HAP-1 (cell line): ENCODE measurements at regions not wholly inside any gene's neighbourhood (a gene's known extent, or its start where the extent isn't known, plus 50 kb on each side); places are given as distances from the start of the nearest gene placed in this dataset.

ENCODE experiments used
- DNase-seq, 2 experiments: peaks; one replicate each; pipeline ENCODE4 v3.0.0-alpha.2; 2016 to 2020; ENCODE audit warnings: low spot score in 2 of 2
- H3K27me3 ChIP-seq: fragments of 250-450 bp; sonication (Bioruptor Pico); 2 replicates; pipeline ENCODE4 v1.5.1; 2020; ENCODE audit warnings: low read depth, mild to moderate bottlenecking, moderate library complexity
- H3K36me3 ChIP-seq: fragments of 250-450 bp; sonication (Bioruptor Pico); replicated peaks from 2 replicates; pipeline ENCODE4 v1.5.1; 2020; ENCODE audit warnings: mild to moderate bottlenecking
- H3K4me1 ChIP-seq: fragments of 250-450 bp; sonication (Bioruptor Pico); 2 replicates; pipeline ENCODE4 v1.5.1; 2020; ENCODE audit warnings: mild to moderate bottlenecking
- H3K4me3 ChIP-seq: fragments of 250-450 bp; sonication (Bioruptor Pico); 2 replicates; pipeline ENCODE4 v1.5.1; 2020; ENCODE audit warnings: mild to moderate bottlenecking, moderate library complexity
- H3K9me3 ChIP-seq: fragments of 250-450 bp; sonication (Bioruptor Pico); 2 replicates; pipeline ENCODE4 v1.5.1; 2020; ENCODE audit warnings: mild to moderate bottlenecking, moderate library complexity
- in situ Hi-C: fragments of 300-500 bp; cut with MboI; formaldehyde crosslinking; loops from 3 replicates; pipeline ENCODE4 v1.14.3; 2020; ENCODE audit warnings: low sequenced_read_pairs, inconsistent platforms, mixed read lengths

DNA sequence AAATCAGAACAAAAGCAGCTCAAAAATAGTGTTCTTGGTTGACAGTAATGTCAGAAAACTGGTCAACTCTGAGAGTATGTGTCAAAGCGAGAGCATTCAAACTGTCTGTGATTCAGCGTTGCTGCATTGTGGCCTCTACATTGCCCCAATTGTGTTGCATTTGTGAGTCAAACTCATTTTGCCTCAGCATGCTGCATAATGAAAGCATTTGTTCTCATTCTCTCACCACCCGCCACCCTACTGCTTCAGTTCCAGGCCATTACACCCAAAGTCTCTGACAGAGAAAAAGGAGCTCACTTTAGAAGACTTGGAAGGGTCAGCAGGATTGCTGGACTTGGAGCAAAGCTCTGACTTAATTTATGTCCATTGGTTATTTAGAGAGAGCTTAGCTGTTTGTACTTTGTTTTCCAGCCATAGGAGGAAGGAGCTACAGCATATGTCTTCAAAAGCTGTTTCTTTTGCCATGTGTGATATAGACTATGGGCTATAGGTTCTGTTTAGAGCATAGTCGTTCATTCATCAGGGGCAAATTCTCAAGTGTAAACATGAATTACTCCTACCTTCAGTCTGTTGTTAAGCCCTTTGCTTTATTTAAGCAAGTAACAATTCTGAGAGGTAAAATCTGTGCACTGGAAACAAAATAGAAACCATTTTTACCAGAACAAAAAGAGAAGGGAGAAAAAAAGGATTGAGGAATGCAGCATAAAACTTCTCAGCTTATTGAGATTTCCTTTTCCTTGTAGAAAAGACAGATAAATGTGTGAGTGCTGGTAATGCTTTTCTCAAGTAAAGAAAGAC is 153.4 kb upstream of the ANK2 start:
- DNase-seq = peak; percentile 20 to 60
- H3K4me3 ChIP-seq = no peak overlapping the region
- no peaks in the 10 kb centered on the region for H3K9me3 ChIP-seq
- in situ Hi-C loops = no loop called here
- no peaks in the 10 kb centered on the region for H3K36me3 ChIP-seq
- H3K27me3 ChIP-seq = no peaks in the 10 kb centered on the region
- H3K4me1 ChIP-seq = peaks cover 35% of the 10 kb centered on the region

DNA sequence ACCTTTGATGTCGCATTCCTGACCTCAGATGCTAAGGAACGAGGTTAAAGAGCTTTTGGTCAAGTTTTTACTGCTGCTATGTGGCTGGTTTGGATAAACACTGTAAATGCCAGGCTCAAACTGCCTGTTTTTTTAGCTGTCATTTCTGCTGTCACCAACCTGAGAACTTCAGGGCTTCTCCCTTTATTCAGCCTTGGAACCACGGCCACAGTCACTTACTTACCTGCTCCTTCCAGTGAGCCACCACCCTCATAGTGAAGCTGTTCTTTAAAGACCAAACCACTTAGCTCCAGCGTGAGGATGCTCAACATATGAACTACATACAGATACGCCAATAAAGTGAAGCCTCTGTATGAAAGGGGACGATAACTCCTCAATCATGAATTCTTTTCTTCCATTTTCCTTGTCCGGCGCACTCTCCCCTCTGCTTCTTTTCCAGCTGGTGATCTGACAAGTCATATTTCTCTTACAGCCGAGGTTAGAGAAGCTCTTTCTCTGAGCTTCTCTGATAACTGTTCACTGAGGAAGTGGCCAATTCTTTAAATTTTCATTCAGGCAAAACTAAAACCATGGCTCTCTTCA is 152.8 kb upstream of the ANK2 start:
- Histone ChIP-seq H3K27me3 (no peaks in the 10 kb centered on the region), H3K4me3 (no peak overlapping the region), H3K4me1 (peaks cover 35% of the 10 kb centered on the region), H3K36me3 (no peaks in the 10 kb centered on the region), H3K9me3 (no peaks in the 10 kb centered on the region)
- DNase-seq = peak in 1 of 2 experiments; percentile 12
- in situ Hi-C loops = no loop called here

DNA sequence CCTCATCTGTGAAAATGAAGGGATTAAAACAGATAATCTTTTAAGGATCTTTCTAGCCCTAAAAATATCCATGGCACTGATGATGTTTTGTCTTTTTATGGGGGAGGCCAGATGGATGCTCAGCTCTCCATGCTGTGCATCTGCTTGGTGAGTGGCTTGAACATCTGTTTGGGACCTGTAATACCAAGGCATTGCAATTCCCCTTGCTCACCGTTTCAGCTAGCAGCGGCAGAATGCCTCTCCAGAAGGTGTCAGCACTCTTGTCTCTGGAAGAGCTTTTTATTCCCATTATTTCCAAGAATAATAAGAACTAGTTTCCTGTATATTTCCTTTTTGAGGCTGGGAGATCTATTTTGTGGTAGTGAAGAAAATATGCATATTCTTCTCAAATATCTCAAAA is 151.9 kb upstream of the ANK2 start:
- in situ Hi-C loops = no loop called here
- no peaks in the 10 kb centered on the region for H3K36me3 ChIP-seq
- H3K27me3 ChIP-seq = no peaks in the 10 kb centered on the region
- peaks cover 37% of the 10 kb centered on the region for H3K4me1 ChIP-seq
- DNase-seq = peak; percentile 34 to 55
- no peaks in the 10 kb centered on the region for H3K9me3 ChIP-seq
- no peak overlapping the region for H3K4me3 ChIP-seq

DNA sequence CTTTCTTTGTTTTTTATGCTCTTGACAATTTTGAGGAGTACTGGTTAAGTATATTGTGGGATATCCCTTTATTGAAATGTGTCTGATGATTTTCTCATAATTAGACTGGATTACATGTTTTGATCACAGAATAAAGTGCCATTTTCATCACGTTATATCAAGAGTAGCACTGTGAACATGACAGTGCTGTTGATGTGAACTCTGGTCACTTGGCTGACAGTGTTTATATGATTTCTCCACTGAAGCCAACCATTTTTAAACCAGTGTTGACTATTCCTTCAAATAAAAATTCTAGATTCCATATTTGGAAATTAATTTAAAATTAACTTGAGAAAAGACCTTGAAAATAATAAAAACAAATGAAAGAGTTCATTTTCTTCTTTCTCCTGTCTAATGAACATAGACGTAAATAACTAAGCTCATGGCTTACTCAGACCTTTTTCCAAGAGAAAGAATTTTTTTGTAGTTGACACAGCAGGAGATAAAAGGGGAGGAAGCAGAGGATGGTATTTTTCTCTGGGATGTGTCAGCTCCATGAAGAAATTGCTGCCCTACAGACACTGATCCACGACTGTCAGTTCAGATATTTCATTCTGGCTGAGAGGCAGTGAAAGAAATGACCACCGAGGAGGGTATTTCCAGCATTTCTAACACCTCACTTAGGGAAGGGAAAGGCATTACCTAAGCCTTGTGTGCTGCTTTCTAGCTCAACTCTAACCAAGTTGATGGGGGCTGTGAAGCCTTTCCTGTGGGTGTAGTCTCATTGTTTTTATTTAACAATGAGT is 150.9 kb upstream of the ANK2 start:
- H3K4me3 ChIP-seq = no peak overlapping the region
- in situ Hi-C loops = no loop called here

DNA sequence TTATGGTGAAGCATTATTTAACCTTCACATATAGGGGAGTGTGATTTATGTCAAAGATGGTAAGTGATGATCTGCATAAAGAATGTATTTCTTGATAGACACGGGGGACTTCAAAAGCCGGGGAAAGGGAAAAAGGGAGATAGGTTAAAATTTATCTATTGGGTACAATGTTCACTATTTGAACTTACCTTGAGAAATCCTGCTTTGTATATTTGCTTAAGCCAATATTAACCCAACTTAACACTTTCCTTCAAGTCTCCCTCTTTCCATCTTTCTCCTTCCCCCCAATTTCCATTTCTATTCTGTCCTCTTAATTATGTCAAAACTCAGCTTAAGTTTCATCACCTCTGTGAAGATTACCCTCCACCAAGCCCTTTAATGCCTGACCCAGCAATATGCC is 149.0 kb upstream of the ANK2 start:
- Histone ChIP-seq H3K4me1 (peaks cover 36% of the 10 kb centered on the region), H3K4me3 (no peak overlapping the region), H3K27me3 (no peaks in the 10 kb centered on the region), H3K9me3 (no peaks in the 10 kb centered on the region), H3K36me3 (no peaks in the 10 kb centered on the region)
- no peak for DNase-seq
- in situ Hi-C loops = no loop called here

More for the DNA sequence above, 150.9 kb upstream of the ANK2 start:
- H3K9me3 ChIP-seq = no peaks in the 10 kb centered on the region
- H3K27me3 ChIP-seq = no peaks in the 10 kb centered on the region
- H3K4me1 ChIP-seq = peaks cover 38% of the 10 kb centered on the region
- H3K36me3 ChIP-seq = no peaks in the 10 kb centered on the region
- no peak for DNase-seq

DNA sequence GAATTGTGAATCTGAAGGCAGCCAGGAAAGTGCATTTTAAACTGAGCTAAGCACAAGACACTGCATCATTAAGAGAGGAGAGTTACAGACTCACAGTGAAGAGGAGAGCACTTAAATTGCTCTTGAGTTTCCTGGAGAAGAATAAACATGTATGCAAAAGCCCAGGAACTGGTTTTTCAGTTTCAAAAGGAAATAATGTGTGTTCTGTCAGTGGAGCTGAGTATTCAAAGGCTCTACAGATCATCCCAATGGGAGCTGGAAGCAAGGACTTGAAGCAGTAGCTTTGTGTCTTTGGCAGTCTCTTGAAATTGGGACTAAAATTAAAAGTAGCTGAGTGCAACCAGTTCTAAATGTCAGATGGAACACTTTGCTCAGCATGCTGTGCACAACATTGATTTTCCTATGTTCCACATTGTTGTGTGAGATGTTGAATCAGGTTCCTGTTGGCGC is 147.5 kb upstream of the ANK2 start:
- no peak for DNase-seq
- Histone ChIP-seq H3K9me3 (no peaks in the 10 kb centered on the region), H3K4me1 (peaks cover 20% of the 10 kb centered on the region), H3K36me3 (no peaks in the 10 kb centered on the region), H3K4me3 (no peak overlapping the region), H3K27me3 (no peaks in the 10 kb centered on the region)
- in situ Hi-C loops = no loop called here

DNA sequence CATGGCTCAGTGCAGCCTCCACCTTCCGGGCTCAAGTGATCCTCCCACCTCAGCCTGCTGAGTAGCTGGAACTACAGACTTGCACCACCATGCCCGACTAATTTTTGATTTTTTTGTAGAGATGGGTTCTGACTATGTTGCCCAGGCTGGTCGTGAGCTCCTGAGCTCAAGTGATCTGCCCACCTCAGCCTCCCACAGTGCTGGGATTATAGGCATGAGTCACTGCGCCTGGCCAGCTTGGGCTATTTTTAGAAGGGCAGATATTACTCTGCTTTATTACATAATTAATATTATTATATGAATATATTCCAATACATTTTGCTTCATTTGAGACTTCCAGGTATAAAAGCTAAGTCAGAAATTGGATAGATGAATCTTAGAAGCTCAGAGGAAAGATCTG is 143.7 kb upstream of the ANK2 start:
- H3K27me3 ChIP-seq = no peaks in the 10 kb centered on the region
- DNase-seq = no peak
- H3K9me3 ChIP-seq = no peaks in the 10 kb centered on the region
- in situ Hi-C loops = no loop called here
- H3K4me1 ChIP-seq = peaks cover 13% of the 10 kb centered on the region
- no peak overlapping the region for H3K4me3 ChIP-seq
- no peaks in the 10 kb centered on the region for H3K36me3 ChIP-seq

DNA sequence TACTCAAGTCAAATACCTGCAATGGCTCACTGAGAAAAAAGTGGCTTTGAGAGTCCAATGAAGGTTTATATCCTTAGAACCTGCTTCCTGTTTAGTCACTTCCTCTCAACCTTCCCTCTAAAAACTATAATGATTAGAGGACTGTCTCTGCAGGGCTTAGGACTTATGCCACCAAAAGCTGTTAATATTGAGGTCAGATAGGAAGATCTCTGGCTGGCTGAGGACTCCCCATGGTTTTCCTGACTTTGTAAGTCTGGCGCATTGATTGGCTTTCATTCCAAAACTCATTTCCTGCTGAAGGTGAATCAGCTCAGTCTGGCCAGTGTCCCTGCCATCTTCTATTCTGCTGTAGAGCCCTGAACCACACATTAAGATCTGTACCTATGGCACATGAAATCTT is 140.9 kb upstream of the ANK2 start:
- in situ Hi-C loops = no loop called here
- no peak for DNase-seq

DNA sequence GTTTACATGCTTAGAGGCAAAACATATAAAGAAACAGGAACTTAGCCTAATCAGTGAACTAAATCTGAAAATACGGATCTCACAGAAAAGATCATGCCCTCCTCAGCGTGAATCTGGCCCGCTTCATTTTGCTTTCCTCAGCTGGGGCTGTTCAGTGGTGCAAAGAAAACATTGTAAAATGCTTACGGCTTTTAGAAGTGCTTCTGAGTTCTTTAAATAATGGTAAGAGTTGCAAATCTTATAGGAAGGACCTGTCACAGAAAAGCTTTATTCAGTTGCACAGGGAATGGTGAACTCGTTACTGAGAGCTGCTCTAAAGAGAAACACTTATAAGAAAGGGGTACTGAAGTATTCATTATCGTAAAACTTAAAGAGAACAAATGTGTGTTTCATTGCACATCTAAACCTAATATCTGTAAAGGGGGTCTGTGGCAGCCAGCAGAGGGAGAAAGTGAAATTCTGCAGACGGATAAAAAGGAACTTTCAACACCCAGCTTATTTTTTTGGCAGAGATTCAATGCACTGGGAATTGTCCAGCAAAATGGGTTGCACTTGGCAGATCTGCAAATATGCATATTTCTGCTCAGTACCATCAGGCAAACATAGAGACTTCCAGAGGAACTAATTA is 139.2 kb upstream of the ANK2 start:
- H3K36me3 ChIP-seq = no peaks in the 10 kb centered on the region
- H3K27me3 ChIP-seq = no peaks in the 10 kb centered on the region
- in situ Hi-C loops = no loop called here
- DNase-seq = peak; percentile 59 to 80
- no peaks in the 10 kb centered on the region for H3K9me3 ChIP-seq
- peaks cover 10% of the 10 kb centered on the region for H3K4me1 ChIP-seq
- peak overlapping the region; percentile 4 for H3K4me3 ChIP-seq

More for the DNA sequence above, 140.9 kb upstream of the ANK2 start:
- H3K4me3 ChIP-seq = no peak overlapping the region
- no peaks in the 10 kb centered on the region for H3K36me3 ChIP-seq
- H3K9me3 ChIP-seq = no peaks in the 10 kb centered on the region
- no peaks in the 10 kb centered on the region for H3K27me3 ChIP-seq
- peaks cover 10% of the 10 kb centered on the region for H3K4me1 ChIP-seq

DNA sequence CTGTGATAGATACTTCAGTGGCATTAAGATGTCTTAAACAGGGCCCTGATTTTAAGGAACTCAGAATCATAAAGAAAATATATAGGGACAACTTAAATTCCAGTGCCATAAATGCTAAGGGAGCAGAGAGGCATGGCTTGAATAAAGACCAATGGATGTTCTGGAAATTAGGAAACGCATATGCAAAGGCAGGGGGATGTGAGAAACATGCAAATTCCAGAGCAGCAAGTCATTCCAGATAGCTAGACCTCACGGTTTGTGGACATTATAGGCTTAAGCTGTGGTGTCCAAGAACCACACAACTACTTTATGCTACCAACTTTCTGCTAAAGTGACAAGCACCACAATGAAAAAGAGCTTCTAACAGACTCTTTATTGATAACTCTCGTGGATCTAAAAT is 132.6 kb upstream of the ANK2 start:
- in situ Hi-C loops = no loop called here
- H3K9me3 ChIP-seq = no peaks in the 10 kb centered on the region
- H3K36me3 ChIP-seq = no peaks in the 10 kb centered on the region
- DNase-seq = no peak
- H3K4me3 ChIP-seq = no peak overlapping the region
- H3K4me1 ChIP-seq = peaks cover 3% of the 10 kb centered on the region; the same call in 1 of the 2 replicates
- H3K27me3 ChIP-seq = no peaks in the 10 kb centered on the region

DNA sequence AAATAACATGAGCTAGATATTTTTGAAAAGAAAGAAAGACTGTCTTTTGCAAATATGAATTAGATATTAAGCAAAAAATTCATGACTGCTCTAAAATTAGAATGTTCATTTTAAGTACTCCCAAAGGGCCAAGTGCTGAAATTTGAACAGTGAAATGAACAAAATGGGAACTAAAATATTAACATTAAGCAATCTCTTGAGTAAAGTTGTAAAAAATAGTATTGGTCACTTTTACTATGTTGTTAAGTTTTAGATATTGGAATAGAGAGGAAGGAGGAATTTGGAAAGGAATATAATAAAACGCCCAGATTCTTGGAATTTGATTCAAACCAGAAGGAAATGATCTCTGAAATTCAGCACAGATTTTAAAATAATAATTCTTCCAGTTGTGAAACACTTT is 125.9 kb upstream of the ANK2 start:
- no peaks in the 10 kb centered on the region for H3K36me3 ChIP-seq
- no peaks in the 10 kb centered on the region for H3K27me3 ChIP-seq
- in situ Hi-C loops = no loop called here
- peaks cover 6% of the 10 kb centered on the region; the same call in 1 of the 2 replicates for H3K4me1 ChIP-seq
- H3K4me3 ChIP-seq = no peak overlapping the region
- H3K9me3 ChIP-seq = no peaks in the 10 kb centered on the region
- DNase-seq = no peak

DNA sequence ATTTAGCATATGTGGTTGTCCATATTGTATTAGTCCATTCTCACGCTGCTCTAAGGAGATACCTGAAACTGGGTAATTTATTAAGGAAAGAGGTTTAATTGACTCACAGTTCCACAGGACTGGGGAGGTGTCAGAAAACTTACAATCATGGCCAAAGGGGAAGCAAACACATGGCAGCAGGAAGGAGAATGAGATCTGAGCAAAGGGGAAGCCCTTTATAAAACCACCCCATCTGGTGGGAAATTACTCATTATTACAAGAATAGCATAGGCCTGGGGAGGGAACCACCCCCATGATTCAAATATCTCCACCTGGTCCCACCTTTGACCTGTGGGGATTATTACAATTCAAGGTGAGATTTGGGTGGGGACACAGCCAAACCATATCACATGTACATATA is 122.6 kb upstream of the ANK2 start:
- H3K9me3 ChIP-seq = no peaks in the 10 kb centered on the region
- peaks cover 3% of the 10 kb centered on the region; the same call in 1 of the 2 replicates for H3K4me1 ChIP-seq
- DNase-seq = no peak
- H3K27me3 ChIP-seq = no peaks in the 10 kb centered on the region
- in situ Hi-C loops = no loop called here
- no peak overlapping the region for H3K4me3 ChIP-seq
- no peaks in the 10 kb centered on the region for H3K36me3 ChIP-seq

DNA sequence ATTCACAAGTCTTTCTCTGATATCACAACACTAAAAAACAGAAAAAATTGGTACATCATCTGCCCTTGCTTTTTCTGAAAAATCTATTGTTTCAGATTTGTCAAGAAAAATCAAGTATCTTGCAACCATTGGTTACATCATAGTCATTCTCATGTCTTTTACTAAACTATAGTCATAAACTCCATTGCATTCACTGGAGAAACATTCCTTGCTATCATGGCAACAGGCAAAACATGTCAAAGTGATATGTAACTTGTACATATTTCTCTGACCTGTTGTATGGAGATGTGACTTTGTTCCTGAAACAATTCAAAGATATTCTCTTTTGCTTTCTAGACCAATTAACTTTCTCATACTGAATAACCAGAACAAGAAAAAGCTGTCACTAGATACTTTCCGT is 121.9 kb upstream of the ANK2 start:
- DNase-seq = no peak
- no peak overlapping the region for H3K4me3 ChIP-seq
- peaks cover under 1% of the 10 kb centered on the region; the same call in 1 of the 2 replicates for H3K4me1 ChIP-seq
- in situ Hi-C loops = no loop called here
- no peaks in the 10 kb centered on the region for H3K27me3 ChIP-seq
- H3K9me3 ChIP-seq = no peaks in the 10 kb centered on the region
- H3K36me3 ChIP-seq = no peaks in the 10 kb centered on the region
